Ovary (tissue), 7 donors: ENCODE measurements at regions not wholly inside any gene's neighbourhood (a gene's known extent, or its start where the extent isn't known, plus 50 kb on each side); places are given as distances from the start of the nearest gene placed in this dataset.

Experiments
- DNase-seq, 5 donors: peaks; one replicate each; pipeline ENCODE4 v3.0.0-alpha.2; 2019 to 2020
- H3K27ac ChIP-seq, 2 donors: fragments of 200-600 bp; one replicate each; pipeline versions ENCODE4 v1.5.1 to v1.8.0; 2019 to 2022
- H3K27me3 ChIP-seq: fragments of 200-600 bp; one replicate; pipeline ENCODE4 v1.8.0; 2022
- H3K36me3 ChIP-seq: fragments of 200-600 bp; sonication (generic); one replicate; pipeline ENCODE4 v1.5.1; 2019
- H3K4me1 ChIP-seq: one replicate; pipeline ENCODE4 v1.8.1; 2013; ENCODE audit warnings: mild to moderate bottlenecking, moderate library complexity; ENCODE audit not compliant: insufficient read depth
- H3K4me3 ChIP-seq: fragments of 200-600 bp; sonication (generic); one replicate; pipeline ENCODE4 v1.5.1; 2017
- H3K9me3 ChIP-seq, 2 donors: fragments of 200-600 bp in 1 of 2; sonication (generic) in 1 of 2; one replicate each; pipeline versions ENCODE4 v1.5.1 to v1.8.1; 2013 to 2019; ENCODE audit warnings: mild to moderate bottlenecking in 1 of 2, moderate library complexity in 1 of 2
- CTCF ChIP-seq, 3 donors: fragments of 450-650 bp in 2 of 3; fragments of 200-600 bp in 1 of 3; IDR thresholded peaks; one replicate each; pipeline versions ENCODE4 v1.5.1 to v1.8.0; 2016 to 2022; ENCODE audit warnings: antibody characterized with exemption in 3 of 3, mild to moderate bottlenecking in 1 of 3
- EP300 ChIP-seq: sonication (generic); formaldehyde crosslinking; IDR thresholded peaks from one replicate; pipeline ENCODE4 v1.6.1; 2017; ENCODE audit warnings: antibody characterized with exemption
- POLR2A ChIP-seq: fragments of 450-650 bp; IDR thresholded peaks from one replicate; pipeline ENCODE4 v1.6.1; 2017; ENCODE audit warnings: antibody characterized with exemption, mild to moderate bottlenecking, moderate library complexity
- WGBS, 3 donors: extraction: QIAGEN DNeasy Blood & Tissue Kit in 1 of 3; methylation state at CpG; one replicate each; pipeline versions ENCODE4 v1.1.5 to v1.1.7; 2013 to 2017; 5-methylcytosine and 5-hydroxymethylcytosine counted together
- intact Hi-C, 4 donors: fragments of 100-400 bp; cut with DNase I; formaldehyde crosslinking; loops; one replicate each; pipeline versions ENCODE4 v1.11.0 to v1.15.1; 2022 to 2023
- donor health status: DM: no; HTN: no; CAD: no; lungs with moderate emphysema.
- donor health status: DM: no; HTN: no; CAD: no.
- donor health status: Bipolar disorder and iron deficiency.
- donor health status: DM: no; HTN: no; CAD: no.
- donor health status: DM: yes; HTN: yes; CAD: no.

GRCh38 chr2:187118331-187119099 is 269.5 kb upstream of the ZSWIM2 start:
- no peaks in the 10 kb centered on the region for H3K27me3 ChIP-seq
- no peaks in the 10 kb centered on the region for H3K9me3 ChIP-seq
- DNase-seq = no peak
- no peak overlapping the region for H3K27ac ChIP-seq
- no peak for TF ChIP-seq CTCF (IDR thresholded peaks at IDR 0.05)
- no peak overlapping the region for H3K4me3 ChIP-seq
- H3K4me1 ChIP-seq = no peaks in the 10 kb centered on the region
- intact Hi-C loops = no loop called here
- no peaks in the 10 kb centered on the region for H3K36me3 ChIP-seq
- 86 to 90% (median 89%) methylated on average over 10 of the region's 10 CpGs for WGBS, 3 donors

GRCh38 chr2:187117483-187117882 is 268.5 kb upstream of the ZSWIM2 start:
- intact Hi-C loops = no loop called here
- no peaks in the 10 kb centered on the region for H3K9me3 ChIP-seq
- 83 to 87% (median 85%) methylated on average over 1 of the region's 1 CpG for WGBS, 3 donors
- H3K36me3 ChIP-seq = no peaks in the 10 kb centered on the region
- H3K27ac ChIP-seq = no peak overlapping the region
- H3K4me1 ChIP-seq = no peaks in the 10 kb centered on the region
- no peak for DNase-seq
- TF ChIP-seq EP300 = no peak
- TF ChIP-seq POLR2A = no peak
- H3K27me3 ChIP-seq = no peaks in the 10 kb centered on the region
- no peak overlapping the region for H3K4me3 ChIP-seq

GRCh38 chr2:187115627-187116026 is 266.7 kb upstream of the ZSWIM2 start:
- Histone ChIP-seq H3K27me3 (no peaks in the 10 kb centered on the region), H3K4me1 (no peaks in the 10 kb centered on the region), H3K36me3 (no peaks in the 10 kb centered on the region), H3K9me3 (no peaks in the 10 kb centered on the region), H3K27ac (no peak overlapping the region), H3K4me3 (no peak overlapping the region)
- intact Hi-C loops = no loop called here
- no peak for DNase-seq
- WGBS, 3 donors = 89 to 96% (median 89%) methylated on average over 1 of the region's 1 CpG
- TF ChIP-seq POLR2A = no peak
- TF ChIP-seq CTCF (IDR thresholded peaks at IDR 0.05) = no peak
- TF ChIP-seq EP300 = no peak

GRCh38 chr2:187107001-187107400 is 258.0 kb upstream of the ZSWIM2 start:
- intact Hi-C loops = no loop called here
- WGBS, 3 donors = 92 to 96% (median 93%) methylated on average over 2 of the region's 2 CpGs
- no peak for DNase-seq
- Histone ChIP-seq H3K4me1 (no peaks in the 10 kb centered on the region), H3K9me3 (no peaks in the 10 kb centered on the region), H3K36me3 (no peaks in the 10 kb centered on the region), H3K4me3 (no peak overlapping the region), H3K27me3 (no peaks in the 10 kb centered on the region), H3K27ac (no peak overlapping the region)
- TF ChIP-seq POLR2A (no peak), EP300 (no peak), CTCF (IDR thresholded peaks at IDR 0.05) (no peak)

- H3K4me1 ChIP-seq = no peaks in the 10 kb centered on the region
- H3K27ac ChIP-seq = no peak overlapping the region
- H3K36me3 ChIP-seq = no peaks in the 10 kb centered on the region
- WGBS, 3 donors = 71 to 74% (median 72%) methylated on average over 3 of the region's 3 CpGs
- intact Hi-C loops = no loop called here
- no peaks in the 10 kb centered on the region for H3K27me3 ChIP-seq
- no peaks in the 10 kb centered on the region for H3K9me3 ChIP-seq
- TF ChIP-seq CTCF (IDR thresholded peaks at IDR 0.05) (no peak), EP300 (no peak), POLR2A (no peak)
- DNase-seq = no peak
- H3K4me3 ChIP-seq = no peak overlapping the region
Observed at GRCh38 chr2:187105218-187105617, 256.2 kb upstream of the ZSWIM2 start.
